Mesendoderm (in vitro differentiated cells): ENCODE measurements at regions not wholly inside any gene's neighbourhood (a gene's known extent, or its start where the extent isn't known, plus 50 kb on each side); places are given as distances from the start of the nearest gene placed in this dataset.
"Not testable (repeated sequence)": the region's sequence is repeated elsewhere in the genome, so short reads cannot be mapped to it uniquely, and the experiment has no call there.

Source experiments
- DNase-seq: peaks from one replicate; pipeline ENCODE4 v3.0.0; 2013
- H2AK5ac ChIP-seq: 2 replicates; pipeline ENCODE4 v1.6.1; 2013; ENCODE audit warnings: low read length, inconsistent platforms
- H2BK120ac ChIP-seq: 2 replicates; pipeline ENCODE4 v1.6.1; 2013; ENCODE audit warnings: low read depth, mild to moderate bottlenecking, low read length, moderate library complexity, mixed read lengths
- H2BK15ac ChIP-seq: replicated peaks from 2 replicates; pipeline ENCODE4 v1.6.1; 2013; ENCODE audit warnings: low read depth, mild to moderate bottlenecking, moderate library complexity
- H2BK5ac ChIP-seq: 2 replicates; pipeline ENCODE4 v1.6.1; 2013; ENCODE audit warnings: low read length, inconsistent platforms
- H3K18ac ChIP-seq: 2 replicates; pipeline ENCODE4 v1.6.1; 2013; ENCODE audit warnings: mild to moderate bottlenecking, low read length, mixed read lengths
- H3K23ac ChIP-seq: one replicate; pipeline ENCODE4 v1.6.1; 2013; ENCODE audit warnings: low read length
- H3K27ac ChIP-seq: 2 replicates; pipeline ENCODE4 v1.5.1; 2013; ENCODE audit warnings: low read depth, mild to moderate bottlenecking, inconsistent platforms, low read length, moderate library complexity
- H3K27me3 ChIP-seq: 2 replicates; pipeline ENCODE4 v1.6.1; 2013; ENCODE audit warnings: low read length, control low read depth, mild to moderate bottlenecking, inconsistent platforms; ENCODE audit not compliant: insufficient read depth, poor library complexity
- H3K36me3 ChIP-seq: 2 replicates; pipeline ENCODE4 v1.6.1; 2013; ENCODE audit warnings: low read length, inconsistent platforms; ENCODE audit not compliant: control insufficient read depth, insufficient read depth
- H3K4ac ChIP-seq: one replicate; pipeline ENCODE4 v1.6.1; 2013; ENCODE audit warnings: low read depth, mild to moderate bottlenecking, low read length, moderate library complexity
- H3K4me1 ChIP-seq: 2 replicates; pipeline ENCODE4 v1.6.1; 2013; ENCODE audit warnings: low read depth, low read length, inconsistent platforms; ENCODE audit not compliant: control insufficient read depth
- H3K4me2 ChIP-seq: 2 replicates; pipeline ENCODE4 v1.6.1; 2013; ENCODE audit warnings: low read length
- H3K4me3 ChIP-seq: 2 replicates; pipeline ENCODE4 v1.5.1; 2013; ENCODE audit warnings: mild to moderate bottlenecking, low read length
- H3K56ac ChIP-seq: one replicate; pipeline ENCODE4 v1.6.1; 2013; ENCODE audit warnings: low read length
- H3K79me1 ChIP-seq: 2 replicates; pipeline ENCODE4 v1.6.1; 2013; ENCODE audit warnings: low read length, inconsistent platforms
- H3K79me2 ChIP-seq: 2 replicates; pipeline ENCODE4 v1.6.1; 2013; ENCODE audit warnings: mild to moderate bottlenecking, low read length; ENCODE audit not compliant: control insufficient read depth, insufficient read depth
- H3K9ac ChIP-seq: 2 replicates; pipeline ENCODE4 v1.6.1; 2013; ENCODE audit warnings: low read length, inconsistent platforms
- H4K5ac ChIP-seq: one replicate; pipeline ENCODE4 v1.6.1; 2013; ENCODE audit warnings: low read length
- H4K8ac ChIP-seq: one replicate; pipeline ENCODE4 v1.6.1; 2013; ENCODE audit warnings: low read depth, mild to moderate bottlenecking, control low read depth, low read length, moderate library complexity
- WGBS: extraction: QIAGEN DNeasy Blood & Tissue Kit; methylation state at CpG from one replicate; pipeline ENCODE4 v1.1.7; 2013; ENCODE audit warnings: low lambda C conversion rate, missing lambda C conversion rate; ENCODE audit not compliant: insufficient coverage; ENCODE audit errors: extremely low coverage; 5-methylcytosine and 5-hydroxymethylcytosine counted together

DNA sequence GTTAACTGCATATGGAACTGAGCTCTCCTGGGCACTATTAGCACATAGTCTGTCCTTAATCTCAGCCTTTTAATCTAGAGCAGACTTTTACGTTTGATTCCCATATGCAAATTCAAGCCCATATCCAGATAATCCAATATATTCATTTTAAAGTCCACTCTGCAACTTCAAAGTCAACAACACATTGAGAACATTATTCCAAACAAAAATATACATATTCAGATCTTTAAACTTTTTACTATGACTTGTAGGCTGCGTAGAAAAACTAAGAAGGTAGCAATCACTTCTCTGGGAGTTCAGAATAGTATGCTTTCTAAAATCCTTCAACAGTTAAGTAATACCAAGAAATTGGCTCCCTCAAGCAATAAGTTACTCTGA lies 499.4 kb downstream of the SPATA31D1 start:
- H2BK15ac ChIP-seq = no peak overlapping the region
- H3K27me3 ChIP-seq = no peaks in the 10 kb centered on the region
- H3K79me1 ChIP-seq = no peaks in the 10 kb centered on the region
- H2BK5ac ChIP-seq = no peak overlapping the region
- H3K36me3 ChIP-seq = no peaks in the 10 kb centered on the region
- no peak overlapping the region for H3K23ac ChIP-seq
- H2AK5ac ChIP-seq = no peak overlapping the region
- no CpG with 5 or more reads among the region's 2 CpGs for WGBS
- no peaks in the 10 kb centered on the region for H3K79me2 ChIP-seq
- no peak overlapping the region for H4K5ac ChIP-seq
- H3K4ac ChIP-seq = no peak overlapping the region
- H3K27ac ChIP-seq = no peak overlapping the region
- DNase-seq = no peak
- no peak overlapping the region for H3K18ac ChIP-seq
- peaks cover 2% of the 10 kb centered on the region for H3K4me1 ChIP-seq
- H3K4me2 ChIP-seq = no peak overlapping the region
- no peak overlapping the region for H3K4me3 ChIP-seq
- no peak overlapping the region for H2BK120ac ChIP-seq
- no peak overlapping the region for H3K56ac ChIP-seq
- no peak overlapping the region for H4K8ac ChIP-seq
- no peak overlapping the region for H3K9ac ChIP-seq

DNA sequence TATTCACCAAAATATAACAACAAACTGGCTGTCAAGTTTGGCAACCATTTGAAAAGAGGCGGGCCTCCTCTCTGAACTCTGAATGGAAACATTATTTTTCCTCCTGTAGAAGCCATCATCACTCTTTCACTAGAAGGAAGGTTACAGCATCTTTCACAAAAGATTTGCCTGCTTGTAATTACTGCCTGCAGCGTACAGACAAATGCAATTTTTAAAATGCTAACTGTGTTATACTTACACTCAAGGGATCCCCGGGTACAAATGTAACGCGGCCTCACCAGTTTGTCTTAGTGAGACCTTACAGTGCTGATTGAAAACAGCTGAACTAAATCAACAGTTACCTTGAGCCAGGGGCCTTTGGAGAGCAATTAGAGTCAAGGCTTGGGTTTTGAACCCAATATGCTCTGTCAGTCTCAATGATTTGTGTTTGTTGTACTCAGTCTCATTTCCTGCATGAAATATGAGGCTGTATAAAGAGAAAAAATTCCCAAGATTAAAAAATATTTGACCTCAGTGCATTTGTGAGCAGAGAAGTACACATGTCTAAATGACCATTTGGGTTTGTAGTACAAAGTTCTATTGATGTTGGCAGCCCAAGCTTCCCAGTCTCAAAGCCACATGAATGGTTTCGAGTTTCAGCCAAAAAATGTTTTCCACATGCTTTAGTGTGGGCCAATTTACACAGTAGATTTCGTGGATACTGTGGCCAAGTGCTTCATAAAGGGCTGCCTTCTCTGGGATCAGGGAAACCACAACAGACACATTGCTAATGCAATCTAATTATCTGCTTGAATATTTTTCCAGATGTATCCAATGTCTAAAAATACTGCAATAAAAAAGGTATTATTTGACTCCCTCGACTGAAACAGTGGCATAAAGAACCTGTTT lies 500.0 kb downstream of the SPATA31D1 start:
- Histone ChIP-seq H2BK5ac (no peak overlapping the region), H3K27ac (no peak overlapping the region)

DNA sequence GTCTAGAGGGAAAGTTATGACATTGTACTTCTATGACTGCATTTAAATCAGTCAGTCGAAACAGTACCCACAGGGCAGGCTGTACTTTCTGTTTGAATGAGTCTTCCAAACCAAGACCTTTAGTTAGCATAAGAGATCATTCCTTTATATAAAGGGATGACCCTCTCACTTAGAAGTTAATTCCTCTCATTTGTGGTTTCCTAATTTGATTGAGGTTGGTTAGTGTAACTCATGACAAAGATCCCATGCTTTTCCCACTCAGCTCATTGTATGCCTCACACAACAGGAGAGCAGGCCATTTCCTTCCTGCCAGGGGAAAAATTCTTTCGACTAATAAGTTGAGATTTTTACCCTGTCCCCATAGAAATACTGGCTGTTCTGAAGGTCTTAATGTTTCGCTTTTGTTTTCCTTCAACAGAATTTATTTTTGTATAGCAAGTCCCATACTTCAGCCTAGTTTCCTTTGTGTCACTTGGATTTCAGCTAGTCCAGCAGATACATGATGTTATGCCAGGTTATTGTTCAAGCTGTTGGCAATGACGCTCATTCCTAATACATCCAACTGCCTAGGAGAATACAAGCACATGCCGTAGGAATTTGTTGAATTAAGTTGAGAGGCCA lies 500.7 kb downstream of the SPATA31D1 start:
- Histone ChIP-seq H3K18ac (no peak overlapping the region), H3K23ac (no peak overlapping the region), H2BK15ac (no peak overlapping the region), H3K36me3 (no peaks in the 10 kb centered on the region), H4K5ac (no peak overlapping the region), H3K4me3 (no peak overlapping the region), H3K79me1 (no peaks in the 10 kb centered on the region), H3K4me1 (peaks cover 2% of the 10 kb centered on the region), H3K27me3 (no peaks in the 10 kb centered on the region), H4K8ac (no peak overlapping the region), H3K56ac (peak overlapping the region; percentile 58), H2BK120ac (no peak overlapping the region), H3K79me2 (no peaks in the 10 kb centered on the region), H3K4me2 (no peak overlapping the region), H3K4ac (no peak overlapping the region), H2AK5ac (no peak overlapping the region), H2BK5ac (no peak overlapping the region), H3K9ac (no peak overlapping the region), H3K27ac (no peak overlapping the region)
- no CpG with 5 or more reads among the region's 5 CpGs for WGBS
- peak; percentile 45 for DNase-seq

More for the DNA sequence above, 500.0 kb downstream of the SPATA31D1 start:
- no peaks in the 10 kb centered on the region for H3K36me3 ChIP-seq
- H4K5ac ChIP-seq = no peak overlapping the region
- H3K9ac ChIP-seq = no peak overlapping the region
- no peak overlapping the region for H3K23ac ChIP-seq
- no peaks in the 10 kb centered on the region for H3K27me3 ChIP-seq
- H3K4ac ChIP-seq = peak overlapping the region; percentile 86
- no peak overlapping the region for H3K56ac ChIP-seq
- no peak overlapping the region for H3K4me3 ChIP-seq
- H2BK15ac ChIP-seq = no peak overlapping the region
- no peak for DNase-seq
- H3K4me2 ChIP-seq = no peak overlapping the region
- H3K18ac ChIP-seq = peak overlapping the region; percentile 39
- WGBS = no CpG with 5 or more reads among the region's 8 CpGs
- no peaks in the 10 kb centered on the region for H3K79me1 ChIP-seq
- peaks cover 2% of the 10 kb centered on the region for H3K4me1 ChIP-seq
- H4K8ac ChIP-seq = no peak overlapping the region
- H2AK5ac ChIP-seq = no peak overlapping the region
- no peaks in the 10 kb centered on the region for H3K79me2 ChIP-seq
- H2BK120ac ChIP-seq = no peak overlapping the region

GRCh38 chr9:82490019-82490499 lies 501.5 kb downstream of the SPATA31D1 start:
- Histone ChIP-seq H2BK120ac (no peak overlapping the region), H2BK15ac (no peak overlapping the region), H2BK5ac (no peak overlapping the region), H3K56ac (no peak overlapping the region), H2AK5ac (no peak overlapping the region), H4K5ac (no peak overlapping the region), H3K9ac (no peak overlapping the region), H3K4me2 (no peak overlapping the region), H3K27me3 (no peaks in the 10 kb centered on the region), H3K4me3 (no peak overlapping the region), H4K8ac (no peak overlapping the region), H3K23ac (no peak overlapping the region), H3K4me1 (peaks cover 2% of the 10 kb centered on the region), H3K79me2 (no peaks in the 10 kb centered on the region), H3K4ac (no peak overlapping the region), H3K18ac (no peak overlapping the region), H3K27ac (no peak overlapping the region), H3K36me3 (no peaks in the 10 kb centered on the region), H3K79me1 (no peaks in the 10 kb centered on the region)
- WGBS = no CpG with 5 or more reads among the region's 4 CpGs
- DNase-seq = peak; percentile 72

DNA sequence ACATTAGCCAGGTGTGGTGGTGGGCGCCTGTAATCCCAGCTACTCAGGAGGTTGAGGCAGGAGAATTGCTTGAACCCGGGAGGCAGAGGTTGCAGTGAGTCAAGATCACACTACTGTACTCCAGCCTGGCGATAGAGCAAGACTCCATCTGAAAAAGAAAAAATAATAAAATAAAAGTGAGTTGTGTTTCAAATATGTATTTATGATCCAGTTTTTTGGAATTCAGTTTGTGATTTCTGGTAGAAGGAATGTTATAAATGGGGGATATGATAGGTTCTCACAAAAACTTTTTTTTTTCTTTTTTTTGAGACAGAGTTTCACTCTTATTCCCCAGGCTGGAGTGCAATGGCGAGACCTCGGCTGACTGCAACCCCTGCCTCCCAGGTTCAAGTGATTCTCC lies 502.2 kb downstream of the SPATA31D1 start:
- H3K27ac ChIP-seq, H2BK15ac ChIP-seq, H3K4me3 ChIP-seq, H3K79me1 ChIP-seq, H2BK120ac ChIP-seq, H2AK5ac ChIP-seq, H3K4ac ChIP-seq, H3K36me3 ChIP-seq, H2BK5ac ChIP-seq, H4K8ac ChIP-seq, H3K4me2 ChIP-seq, H3K18ac ChIP-seq, H3K56ac ChIP-seq, DNase-seq, H4K5ac ChIP-seq, H3K27me3 ChIP-seq, H3K23ac ChIP-seq, H3K9ac ChIP-seq, H3K4me1 ChIP-seq, H3K79me2 ChIP-seq: not testable (repeated sequence)
- WGBS = no CpG with 5 or more reads among the region's 5 CpGs
